Thymus (tissue), 11 donors: ENCODE measurements at regions not wholly inside any gene's neighbourhood (a gene's known extent, or its start where the extent isn't known, plus 50 kb on each side); places are given as distances from the start of the nearest gene placed in this dataset.
"Not testable (repeated sequence)": the region's sequence is repeated elsewhere in the genome, so short reads cannot be mapped to it uniquely, and the experiment has no call there.

Experiments used
- DNase-seq, 9 donors: peaks; one replicate each; pipeline ENCODE4 v3.0.0-alpha.2; 2013; ENCODE audit warnings: low spot score in 9 of 9, low read depth in 6 of 9, missing footprints in 1 of 9
- H3K27ac ChIP-seq, 2 donors: one replicate each; pipeline ENCODE4 v1.5.1; 2013; ENCODE audit warnings: control low read depth in 1 of 2, low read depth in 1 of 2, low read length in 1 of 2, mild to moderate bottlenecking in 1 of 2, moderate library complexity in 1 of 2
- H3K27me3 ChIP-seq, 2 donors: one replicate each; pipeline ENCODE4 v1.5.1; 2013; ENCODE audit warnings: low read length in 1 of 2; ENCODE audit not compliant: control insufficient read depth in 2 of 2, insufficient read depth in 1 of 2
- H3K36me3 ChIP-seq, 2 donors: one replicate each; pipeline ENCODE4 v1.5.1; 2013; ENCODE audit warnings: low read length in 1 of 2, mild to moderate bottlenecking in 1 of 2, moderate library complexity in 1 of 2; ENCODE audit not compliant: control insufficient read depth in 2 of 2, insufficient read depth in 2 of 2
- H3K4me1 ChIP-seq, 2 donors: one replicate each; pipeline ENCODE4 v1.5.1; 2013; ENCODE audit warnings: low read length in 2 of 2; ENCODE audit not compliant: control insufficient read depth in 2 of 2, insufficient read depth in 2 of 2
- H3K4me3 ChIP-seq, 2 donors: one replicate each; pipeline ENCODE4 v1.5.1; 2013; ENCODE audit warnings: low read length in 2 of 2, control low read depth in 1 of 2, mild to moderate bottlenecking in 1 of 2
- H3K9me3 ChIP-seq, 2 donors: one replicate each; pipeline ENCODE4 v1.5.1; 2013; ENCODE audit warnings: low read length in 1 of 2, mild to moderate bottlenecking in 1 of 2; ENCODE audit not compliant: control insufficient read depth in 2 of 2, insufficient read depth in 1 of 2
- WGBS: extraction: QIAGEN DNeasy Blood & Tissue Kit; methylation state at CpG from one replicate; pipeline ENCODE4 v1.1.7; 2013; 5-methylcytosine and 5-hydroxymethylcytosine counted together
- donor health status: healthy.

- not testable (repeated sequence) for H3K9me3 ChIP-seq, DNase-seq, H3K27ac ChIP-seq, H3K4me1 ChIP-seq, H3K36me3 ChIP-seq, H3K27me3 ChIP-seq, H3K4me3 ChIP-seq
- WGBS, result no CpG with 5 or more reads among the region's 1 CpG
These were observed 1159.8 kb upstream of the TPTE start for GRCh38 chr21:9361615-9362014.

GRCh38 chr21:9362309-9362708 lies 1159.1 kb upstream of the TPTE start:
- not testable (repeated sequence) for H3K36me3 ChIP-seq, H3K4me3 ChIP-seq, H3K9me3 ChIP-seq, H3K27ac ChIP-seq, H3K27me3 ChIP-seq, H3K4me1 ChIP-seq
- DNase-seq, result peak in 1 of 9 donors; percentile 0
- WGBS, result 89% methylated on average over 7 of the region's 7 CpGs

GRCh38 chr21:9365815-9366214 lies 1155.6 kb upstream of the TPTE start:
- 80% methylated on average over 2 of the region's 5 CpGs for WGBS
- not testable (repeated sequence) for H3K27me3 ChIP-seq

GRCh38 chr21:9366578-9366977 lies 1154.8 kb upstream of the TPTE start:
- not testable (repeated sequence) for DNase-seq, H3K4me1 ChIP-seq
- WGBS, result 89% methylated on average over 1 of the region's 3 CpGs

More at GRCh38 chr21:9365815-9366214, 1155.6 kb upstream of the TPTE start:
- H3K27ac ChIP-seq, H3K4me1 ChIP-seq, H3K4me3 ChIP-seq, DNase-seq, H3K9me3 ChIP-seq, H3K36me3 ChIP-seq: not testable (repeated sequence)

More at GRCh38 chr21:9366578-9366977, 1154.8 kb upstream of the TPTE start:
- not testable (repeated sequence) for H3K36me3 ChIP-seq, H3K27me3 ChIP-seq, H3K9me3 ChIP-seq, H3K4me3 ChIP-seq, H3K27ac ChIP-seq
